ENCODE measurements at regions not wholly inside any gene's neighbourhood (a gene's known extent, or its start where the extent isn't known, plus 50 kb on each side); places are given as distances from the start of the nearest gene placed in this dataset.

DNA sequence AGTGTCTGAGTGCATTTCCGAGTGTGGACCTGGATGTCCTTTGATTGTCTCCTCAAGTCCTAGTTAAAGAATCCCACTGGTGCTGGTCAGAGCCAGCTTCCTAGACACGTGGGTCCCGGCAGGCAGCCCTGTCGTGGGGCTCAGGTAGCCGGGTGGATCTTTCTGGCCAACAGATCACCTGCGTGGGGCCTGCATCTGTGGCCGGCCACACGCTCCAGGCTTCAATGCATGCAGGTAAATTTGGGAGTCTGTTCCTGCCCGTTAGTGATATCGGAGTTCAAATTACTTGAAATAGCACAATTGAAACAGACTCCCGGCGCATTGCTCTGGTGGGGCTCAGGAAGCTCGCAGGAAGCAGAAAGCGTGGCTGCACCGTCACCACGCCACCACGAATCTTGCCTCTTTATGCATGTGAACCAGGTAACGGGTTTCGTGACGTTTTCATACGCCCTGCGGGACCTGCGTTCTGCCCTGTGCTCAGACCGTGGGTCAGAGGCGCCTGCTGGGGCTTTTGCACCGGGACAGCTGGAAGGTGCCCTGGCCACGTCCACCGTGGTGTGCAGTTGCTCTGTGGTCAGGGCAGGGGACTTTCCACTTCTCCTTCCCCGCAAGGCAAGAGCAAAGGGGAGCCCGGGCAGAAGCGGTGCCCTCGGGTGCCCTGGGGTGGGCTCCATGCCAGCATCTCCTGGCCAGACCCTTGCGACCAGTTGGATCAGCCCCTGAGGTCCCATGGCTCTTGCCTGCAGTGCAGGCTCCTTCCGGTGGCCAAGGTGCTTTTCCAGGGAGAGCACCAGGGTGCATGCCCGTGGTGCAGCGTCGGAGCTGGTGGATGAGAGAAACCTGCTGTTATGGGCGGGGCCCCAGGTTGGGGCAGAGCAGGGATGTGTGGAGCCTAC lies 803.5 kb downstream of the BRD1 start:
- no peaks in the 10 kb centered on the region; the same call in 1 of the 2 replicates for H3K27me3 Mint-ChIP-seq (ENCODE audit: insufficient read depth)
- peaks cover 56% of the 10 kb centered on the region for H3K9me3 Mint-ChIP-seq
- DNase-seq, result no peak
- peaks cover 6% of the 10 kb centered on the region; the same call in 1 of the 2 replicates for H3K36me3 Mint-ChIP-seq (ENCODE audit: low read depth)
- no peak overlapping the region for H3K4me3 Mint-ChIP-seq
- no peak overlapping the region for H3K27ac Mint-ChIP-seq
- no peaks in the 10 kb centered on the region for H3K4me1 Mint-ChIP-seq (ENCODE audit: low read depth)
- TF ChIP-seq, protein P1, sequence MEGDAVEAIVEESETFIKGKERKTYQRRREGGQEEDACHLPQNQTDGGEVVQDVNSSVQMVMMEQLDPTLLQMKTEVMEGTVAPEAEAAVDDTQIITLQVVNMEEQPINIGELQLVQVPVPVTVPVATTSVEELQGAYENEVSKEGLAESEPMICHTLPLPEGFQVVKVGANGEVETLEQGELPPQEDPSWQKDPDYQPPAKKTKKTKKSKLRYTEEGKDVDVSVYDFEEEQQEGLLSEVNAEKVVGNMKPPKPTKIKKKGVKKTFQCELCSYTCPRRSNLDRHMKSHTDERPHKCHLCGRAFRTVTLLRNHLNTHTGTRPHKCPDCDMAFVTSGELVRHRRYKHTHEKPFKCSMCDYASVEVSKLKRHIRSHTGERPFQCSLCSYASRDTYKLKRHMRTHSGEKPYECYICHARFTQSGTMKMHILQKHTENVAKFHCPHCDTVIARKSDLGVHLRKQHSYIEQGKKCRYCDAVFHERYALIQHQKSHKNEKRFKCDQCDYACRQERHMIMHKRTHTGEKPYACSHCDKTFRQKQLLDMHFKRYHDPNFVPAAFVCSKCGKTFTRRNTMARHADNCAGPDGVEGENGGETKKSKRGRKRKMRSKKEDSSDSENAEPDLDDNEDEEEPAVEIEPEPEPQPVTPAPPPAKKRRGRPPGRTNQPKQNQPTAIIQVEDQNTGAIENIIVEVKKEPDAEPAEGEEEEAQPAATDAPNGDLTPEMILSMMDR (IDR thresholded peaks at IDR 0.05), result no peak

DNA sequence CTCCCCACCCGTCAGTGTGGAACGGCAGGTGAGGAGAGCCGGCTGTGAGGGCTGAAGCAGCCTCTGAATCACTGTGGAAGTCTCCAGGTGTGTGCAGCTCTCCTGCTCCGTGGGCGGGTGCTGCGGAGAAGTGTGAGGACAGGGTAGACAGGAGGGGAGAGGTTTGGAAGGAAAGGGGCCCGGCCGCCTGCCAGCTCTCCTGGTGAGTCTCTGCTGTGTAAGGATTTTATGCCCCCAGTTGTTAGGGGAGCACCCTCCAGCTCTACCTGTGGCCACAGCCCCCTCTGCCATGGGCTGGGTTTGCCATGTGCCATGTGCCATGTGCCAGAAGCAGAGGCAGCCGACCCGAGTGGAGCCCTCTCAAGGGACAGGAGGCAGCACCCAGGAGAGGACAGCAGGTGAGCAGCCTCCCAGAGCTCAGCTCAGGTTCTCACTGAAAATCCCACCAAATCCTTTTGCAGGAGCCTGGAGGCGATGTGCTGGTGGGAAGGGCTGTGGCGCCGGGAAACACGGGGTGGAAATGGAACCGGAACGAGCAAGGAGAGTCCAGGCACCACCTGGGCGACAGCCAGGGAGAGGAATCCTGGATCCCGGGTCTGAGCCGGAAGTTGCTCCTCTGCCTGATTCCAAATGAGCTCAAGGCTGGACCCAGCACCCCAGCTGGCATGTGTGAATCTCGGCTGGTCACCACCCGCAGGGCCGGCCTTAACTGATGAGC lies 804.4 kb downstream of the BRD1 start:
- H3K27me3 Mint-ChIP-seq (ENCODE audit: insufficient read depth), result no peaks in the 10 kb centered on the region; the same call in 1 of the 2 replicates
- peaks cover 6% of the 10 kb centered on the region; the same call in 1 of the 2 replicates for H3K36me3 Mint-ChIP-seq (ENCODE audit: low read depth)
- H3K27ac Mint-ChIP-seq, result no peak overlapping the region
- no peak for DNase-seq
- H3K4me3 Mint-ChIP-seq, result no peak overlapping the region
- TF ChIP-seq, protein P1 (IDR thresholded peaks at IDR 0.05), result no peak
- H3K9me3 Mint-ChIP-seq, result peaks cover 57% of the 10 kb centered on the region
- H3K4me1 Mint-ChIP-seq (ENCODE audit: low read depth), result no peaks in the 10 kb centered on the region

DNA sequence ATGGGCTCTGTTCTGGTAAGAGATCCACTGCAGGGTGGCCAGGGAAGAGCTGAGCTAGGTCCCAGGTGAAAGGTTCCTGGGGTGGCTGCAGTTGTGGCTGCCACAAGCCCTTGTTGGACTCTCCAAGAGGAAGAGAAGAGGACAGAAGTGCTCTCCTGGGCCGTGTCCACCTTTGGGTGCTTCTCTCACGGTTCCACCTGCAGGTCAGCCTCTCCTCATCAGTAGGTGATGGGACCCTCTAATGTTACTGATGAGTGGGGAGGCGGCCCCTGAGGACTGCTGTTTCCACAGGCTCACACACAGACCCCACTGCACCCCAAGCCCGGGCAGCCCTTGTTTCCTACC lies 804.9 kb downstream of the BRD1 start:
- H3K4me3 Mint-ChIP-seq, result no peak overlapping the region

DNA sequence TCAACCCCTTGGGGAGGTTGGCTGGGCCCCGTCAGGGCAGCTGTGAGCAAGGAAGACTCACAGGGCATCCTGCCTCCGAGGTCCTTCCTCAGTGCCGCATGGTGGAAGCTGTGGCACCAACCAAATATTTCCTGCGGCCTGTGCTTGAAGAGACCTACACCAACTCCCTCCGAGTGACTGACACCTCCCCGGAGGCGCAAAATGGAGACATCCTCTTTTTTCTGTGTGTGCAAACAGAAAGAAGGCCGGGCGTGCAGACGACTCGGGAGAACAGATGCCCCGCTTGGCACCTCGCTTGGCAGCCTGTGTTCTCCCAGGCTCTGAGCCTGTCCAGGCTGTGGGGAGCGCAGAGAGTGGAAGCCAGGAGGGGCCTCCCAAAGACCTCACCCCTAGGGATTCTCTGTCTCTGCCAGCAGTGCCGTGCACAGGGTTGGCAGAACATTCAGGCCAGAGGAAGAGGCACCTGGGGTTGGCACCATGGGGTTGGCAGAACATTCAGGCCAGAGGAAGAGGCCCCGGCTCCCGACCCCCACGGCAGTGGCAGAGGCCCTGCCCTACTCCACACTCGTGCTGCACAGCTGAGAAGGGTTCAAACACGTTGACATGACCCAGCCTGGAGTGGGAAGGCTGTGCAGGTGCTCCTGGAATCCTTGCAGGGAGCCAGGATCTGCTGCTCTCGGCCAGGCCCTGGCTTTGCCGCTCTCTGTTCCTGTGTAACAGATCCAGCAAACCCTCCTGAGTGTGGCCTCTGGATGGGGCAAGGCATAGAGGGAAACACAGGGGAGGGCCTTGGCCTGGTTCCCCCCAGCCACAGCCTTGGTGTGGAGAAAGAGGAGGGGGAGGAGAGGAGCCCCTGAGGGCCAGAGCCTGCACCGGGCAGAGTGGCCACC lies 805.5 kb downstream of the BRD1 start:
- Mint-ChIP-seq H3K27ac (no peak overlapping the region), H3K9me3 (peaks cover 51% of the 10 kb centered on the region), H3K27me3 (ENCODE audit: insufficient read depth) (no peaks in the 10 kb centered on the region; the same call in 1 of the 2 replicates), H3K4me3 (no peak overlapping the region), H3K36me3 (ENCODE audit: low read depth) (no peaks in the 10 kb centered on the region), H3K4me1 (ENCODE audit: low read depth) (no peaks in the 10 kb centered on the region)
- TF ChIP-seq, protein P1 (IDR thresholded peaks at IDR 0.05), result no peak
- DNase-seq, result no peak

More for the DNA sequence above, 804.9 kb downstream of the BRD1 start:
- Mint-ChIP-seq H3K36me3 (ENCODE audit: low read depth) (peaks cover 4% of the 10 kb centered on the region; the same call in 1 of the 2 replicates), H3K27me3 (ENCODE audit: insufficient read depth) (no peaks in the 10 kb centered on the region; the same call in 1 of the 2 replicates), H3K27ac (no peak overlapping the region), H3K4me1 (ENCODE audit: low read depth) (no peaks in the 10 kb centered on the region), H3K9me3 (peaks cover 57% of the 10 kb centered on the region)
- DNase-seq, result no peak
- TF ChIP-seq, protein P1 (IDR thresholded peaks at IDR 0.05), result no peak
